Keratinocyte (primary cell): ENCODE measurements at regions not wholly inside any gene's neighbourhood (a gene's known extent, or its start where the extent isn't known, plus 50 kb on each side); places are given as distances from the start of the nearest gene placed in this dataset.

ENCODE experiments used
- EZH2 ChIP-seq: IDR thresholded peaks from one replicate; pipeline ENCODE4 v1.6.1; 2012; ENCODE audit warnings: inconsistent platforms, mild to moderate bottlenecking, low read length, moderate library complexity
- TF ChIP-seq, protein P1 (sequence below), 3 experiments: IDR thresholded peaks in 1 of 3; conservative IDR thresholded peaks in 1 of 3; optimal IDR thresholded peaks in 1 of 3; 2 replicates in 2 of 3; 3 replicates in 1 of 3; pipeline versions ENCODE3 to v1.5.1; 2011; ENCODE audit warnings: low read length in 3 of 3, mild to moderate bottlenecking in 3 of 3, moderate library complexity in 2 of 3, control low read depth in 1 of 3, inconsistent platforms in 1 of 3; ENCODE audit not compliant: insufficient read depth in 2 of 3; ENCODE audit errors: extremely low read depth in 1 of 3

DNA sequence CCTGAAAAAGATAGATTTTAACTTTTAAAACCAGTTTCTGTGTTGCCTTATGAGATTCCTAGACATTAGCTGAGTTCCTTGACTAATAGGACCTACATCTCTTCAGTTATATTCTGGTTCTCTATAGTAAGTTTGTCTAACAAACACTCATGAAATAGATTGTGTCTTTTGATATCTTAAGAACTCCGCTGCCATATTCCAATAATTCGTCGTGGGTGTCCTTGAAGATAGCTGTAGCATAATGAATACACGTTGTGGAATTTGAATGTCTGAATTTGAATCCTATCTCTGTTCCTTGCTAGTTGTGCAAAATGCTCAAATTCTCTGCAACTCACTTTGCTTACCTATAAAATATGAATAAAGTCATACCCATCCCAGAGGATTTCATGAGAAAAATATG is 176.8 kb upstream of the COL3A1 start:
- TF ChIP-seq, protein P1, sequence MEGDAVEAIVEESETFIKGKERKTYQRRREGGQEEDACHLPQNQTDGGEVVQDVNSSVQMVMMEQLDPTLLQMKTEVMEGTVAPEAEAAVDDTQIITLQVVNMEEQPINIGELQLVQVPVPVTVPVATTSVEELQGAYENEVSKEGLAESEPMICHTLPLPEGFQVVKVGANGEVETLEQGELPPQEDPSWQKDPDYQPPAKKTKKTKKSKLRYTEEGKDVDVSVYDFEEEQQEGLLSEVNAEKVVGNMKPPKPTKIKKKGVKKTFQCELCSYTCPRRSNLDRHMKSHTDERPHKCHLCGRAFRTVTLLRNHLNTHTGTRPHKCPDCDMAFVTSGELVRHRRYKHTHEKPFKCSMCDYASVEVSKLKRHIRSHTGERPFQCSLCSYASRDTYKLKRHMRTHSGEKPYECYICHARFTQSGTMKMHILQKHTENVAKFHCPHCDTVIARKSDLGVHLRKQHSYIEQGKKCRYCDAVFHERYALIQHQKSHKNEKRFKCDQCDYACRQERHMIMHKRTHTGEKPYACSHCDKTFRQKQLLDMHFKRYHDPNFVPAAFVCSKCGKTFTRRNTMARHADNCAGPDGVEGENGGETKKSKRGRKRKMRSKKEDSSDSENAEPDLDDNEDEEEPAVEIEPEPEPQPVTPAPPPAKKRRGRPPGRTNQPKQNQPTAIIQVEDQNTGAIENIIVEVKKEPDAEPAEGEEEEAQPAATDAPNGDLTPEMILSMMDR (optimal IDR thresholded peaks at IDR 0.05 in 1 of 3, IDR thresholded peaks at IDR 0.05 in 1 of 3, conservative IDR thresholded peaks at IDR 0.05 in 1 of 3; ENCODE audit: extremely low read depth in 1 of 3, insufficient read depth in 2 of 3, low read length in 3 of 3) = no peak
- TF ChIP-seq EZH2 = no peak
